Esophagus squamous epithelium (tissue), 5 donors: ENCODE measurements at regions not wholly inside any gene's neighbourhood (a gene's known extent, or its start where the extent isn't known, plus 50 kb on each side); places are given as distances from the start of the nearest gene placed in this dataset.

Experiments
- DNase-seq: peaks from one replicate; lab custom pipeline; 2025; lab: John Stamatoyannopoulos, UW
- H3K27ac ChIP-seq, 4 donors: fragments of 200-600 bp; sonication (generic); one replicate each; pipeline ENCODE4 v1.5.1; 2016 to 2019; ENCODE audit warnings: mild to moderate bottlenecking in 1 of 4
- H3K27me3 ChIP-seq, 4 donors: fragments of 200-600 bp; sonication (generic); 1 replicate in 3 of 4; 2 replicates in 1 of 4; pipeline versions ENCODE4 v1.5.1 to v1.6.0; 2017 to 2021; ENCODE audit warnings: antibody characterized with exemption in 1 of 4
- H3K36me3 ChIP-seq, 3 donors: fragments of 200-600 bp; sonication (generic); one replicate each; pipeline ENCODE4 v1.5.1; 2016 to 2019
- H3K4me1 ChIP-seq, 3 donors: fragments of 200-600 bp; sonication (generic); one replicate each; pipeline ENCODE4 v1.5.1; 2017 to 2019
- H3K4me3 ChIP-seq, 4 donors: fragments of 200-600 bp; sonication (generic); 1 replicate in 3 of 4; 2 replicates in 1 of 4; pipeline ENCODE4 v1.5.1; 2016 to 2019; ENCODE audit warnings: mild to moderate bottlenecking in 2 of 4, moderate library complexity in 1 of 4
- H3K9me3 ChIP-seq, 3 donors: fragments of 200-600 bp; sonication (generic); one replicate each; pipeline ENCODE4 v1.5.1; 2016 to 2019
- POLR2A ChIP-seq, 4 donors: fragments of 450-650 bp; IDR thresholded peaks; one replicate each; pipeline ENCODE4 v1.6.1; 2017; ENCODE audit warnings: antibody characterized with exemption in 4 of 4, mild to moderate bottlenecking in 4 of 4, moderate library complexity in 3 of 4
- WGBS, 2 donors: methylation state at CpG; one replicate each; pipeline ENCODE4 v1.1.5; 2018; 5-methylcytosine and 5-hydroxymethylcytosine counted together
- intact Hi-C: fragments of 100-400 bp; cut with DNase I; formaldehyde crosslinking; loops from one replicate; pipeline ENCODE4 v1.15.0; 2022
- TF ChIP-seq, protein P1 (sequence below), 6 experiments: fragments of 450-650 bp in 4 of 6; fragments of 200-600 bp in 2 of 6; sonication (generic) in 2 of 6; IDR thresholded peaks; one replicate each; pipeline ENCODE4 v1.5.1; 2016 to 2019; ENCODE audit warnings: antibody characterized with exemption in 6 of 6, mild to moderate bottlenecking in 4 of 6, moderate library complexity in 4 of 6
- donor health status: DM: yes; HTN: yes; CAD: no.

DNA sequence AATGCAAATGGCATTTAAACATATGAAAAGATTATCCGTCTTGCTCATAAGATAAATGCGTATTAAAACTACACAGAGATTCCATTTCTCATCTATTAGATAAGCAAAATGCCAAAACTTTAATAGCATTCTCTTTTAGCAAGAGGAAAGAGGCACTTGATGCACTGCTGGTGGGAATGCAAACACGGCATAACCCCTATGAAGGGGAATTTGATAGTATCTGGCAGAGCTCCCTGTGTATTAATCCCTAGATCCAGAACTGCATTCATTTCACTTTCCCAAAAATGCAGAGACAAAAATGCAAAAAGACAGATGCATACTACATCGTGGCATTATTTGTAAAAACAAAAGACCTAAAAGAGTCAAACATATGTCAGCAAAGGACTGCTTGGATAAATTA is 193.6 kb upstream of the STARD13 start:
- no peaks in the 10 kb centered on the region for H3K27me3 ChIP-seq
- 54 to 62% methylated on average over 4 of the region's 4 CpGs for WGBS, 2 donors
- peaks cover 0 to 11% (median 6%) of the 10 kb centered on the region in 3 donors for H3K9me3 ChIP-seq
- H3K4me3 ChIP-seq = no peak overlapping the region
- H3K4me1 ChIP-seq = no peaks in the 10 kb centered on the region
- intact Hi-C loops = no loop called here
- no peak for DNase-seq
- H3K36me3 ChIP-seq = no peaks in the 10 kb centered on the region
- no peak overlapping the region for H3K27ac ChIP-seq
- no peak for TF ChIP-seq POLR2A (IDR thresholded peaks at IDR 0.05)
- TF ChIP-seq, protein P1, sequence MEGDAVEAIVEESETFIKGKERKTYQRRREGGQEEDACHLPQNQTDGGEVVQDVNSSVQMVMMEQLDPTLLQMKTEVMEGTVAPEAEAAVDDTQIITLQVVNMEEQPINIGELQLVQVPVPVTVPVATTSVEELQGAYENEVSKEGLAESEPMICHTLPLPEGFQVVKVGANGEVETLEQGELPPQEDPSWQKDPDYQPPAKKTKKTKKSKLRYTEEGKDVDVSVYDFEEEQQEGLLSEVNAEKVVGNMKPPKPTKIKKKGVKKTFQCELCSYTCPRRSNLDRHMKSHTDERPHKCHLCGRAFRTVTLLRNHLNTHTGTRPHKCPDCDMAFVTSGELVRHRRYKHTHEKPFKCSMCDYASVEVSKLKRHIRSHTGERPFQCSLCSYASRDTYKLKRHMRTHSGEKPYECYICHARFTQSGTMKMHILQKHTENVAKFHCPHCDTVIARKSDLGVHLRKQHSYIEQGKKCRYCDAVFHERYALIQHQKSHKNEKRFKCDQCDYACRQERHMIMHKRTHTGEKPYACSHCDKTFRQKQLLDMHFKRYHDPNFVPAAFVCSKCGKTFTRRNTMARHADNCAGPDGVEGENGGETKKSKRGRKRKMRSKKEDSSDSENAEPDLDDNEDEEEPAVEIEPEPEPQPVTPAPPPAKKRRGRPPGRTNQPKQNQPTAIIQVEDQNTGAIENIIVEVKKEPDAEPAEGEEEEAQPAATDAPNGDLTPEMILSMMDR (IDR thresholded peaks at IDR 0.05) = no peak

DNA sequence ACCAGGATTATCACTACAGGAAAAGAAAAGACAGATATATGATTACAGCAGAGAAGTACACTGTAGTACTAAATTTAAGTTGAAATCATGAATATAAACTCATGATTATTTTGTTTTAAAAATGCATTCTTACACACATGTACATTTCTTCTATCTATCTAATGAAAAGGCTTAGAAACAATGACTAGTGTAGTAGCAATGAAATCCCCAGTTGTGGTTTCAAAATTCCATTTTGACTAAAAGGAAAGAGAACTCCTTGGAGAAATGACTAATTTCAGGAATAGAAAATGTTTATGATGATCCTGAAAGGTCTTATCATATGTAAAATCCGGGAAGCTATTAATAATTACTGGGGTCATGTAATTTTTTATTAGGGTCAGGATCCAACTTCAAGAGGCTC is 195.0 kb upstream of the STARD13 start:
- no peaks in the 10 kb centered on the region for H3K36me3 ChIP-seq
- no peak for DNase-seq
- H3K4me3 ChIP-seq = no peak overlapping the region
- intact Hi-C loops = no loop called here
- no peaks in the 10 kb centered on the region for H3K4me1 ChIP-seq
- TF ChIP-seq POLR2A (IDR thresholded peaks at IDR 0.05) = no peak
- H3K27ac ChIP-seq = no peak overlapping the region
- H3K27me3 ChIP-seq = no peaks in the 10 kb centered on the region
- WGBS, 2 donors = 78 to 91% methylated on average over 1 of the region's 1 CpG
- peaks cover 0 to 21% (median 6%) of the 10 kb centered on the region in 3 donors for H3K9me3 ChIP-seq

- Histone ChIP-seq H3K9me3 (peaks cover 0 to 10% (median 0%) of the 10 kb centered on the region in 3 donors), H3K36me3 (no peaks in the 10 kb centered on the region), H3K4me3 (no peak overlapping the region), H3K27ac (no peak overlapping the region), H3K27me3 (no peaks in the 10 kb centered on the region), H3K4me1 (no peaks in the 10 kb centered on the region)
- WGBS, 2 donors = 39 to 66% methylated on average over 3 of the region's 3 CpGs
- intact Hi-C loops = no loop called here
- DNase-seq = no peak
- TF ChIP-seq, protein P1 (IDR thresholded peaks at IDR 0.05) = no peak
- no peak for TF ChIP-seq POLR2A (IDR thresholded peaks at IDR 0.05)
Observed at GRCh38 chr13:33483471-33483870, 197.9 kb upstream of the STARD13 start.

DNA sequence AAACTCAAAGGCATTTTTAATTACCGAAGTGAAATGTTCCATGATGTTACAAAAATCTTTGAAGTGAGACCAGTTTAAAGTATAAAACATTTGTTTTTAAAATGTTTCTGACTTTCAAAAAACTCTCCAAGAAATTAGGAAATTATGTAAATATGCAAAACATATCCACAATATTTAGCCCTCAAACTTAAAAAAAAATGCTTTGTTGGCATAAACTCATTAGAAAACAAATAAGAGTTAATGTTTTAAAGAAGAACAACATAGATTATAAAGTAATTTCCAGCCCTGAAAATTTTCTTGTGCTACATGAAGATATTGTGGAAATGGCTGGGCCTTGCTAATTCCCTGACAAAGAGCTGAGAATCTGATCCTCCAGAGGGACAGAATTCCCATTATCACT is 199.7 kb upstream of the STARD13 start:
- Histone ChIP-seq H3K27ac (no peak overlapping the region), H3K4me1 (no peaks in the 10 kb centered on the region), H3K4me3 (no peak overlapping the region), H3K36me3 (no peaks in the 10 kb centered on the region), H3K27me3 (no peaks in the 10 kb centered on the region), H3K9me3 (peaks cover 0 to 10% (median 0%) of the 10 kb centered on the region in 3 donors)
- no peak for DNase-seq
- intact Hi-C loops = no loop called here
- WGBS, 2 donors = 86 to 93% methylated on average over 1 of the region's 1 CpG
- TF ChIP-seq POLR2A (IDR thresholded peaks at IDR 0.05) = no peak
- TF ChIP-seq, protein P1 (IDR thresholded peaks at IDR 0.05) = no peak

GRCh38 chr13:33487575-33488243 is 202.2 kb upstream of the STARD13 start:
- DNase-seq = no peak
- Histone ChIP-seq H3K4me3 (no peak overlapping the region), H3K27ac (no peak overlapping the region), H3K27me3 (no peaks in the 10 kb centered on the region), H3K4me1 (no peaks in the 10 kb centered on the region), H3K9me3 (peaks cover 0 to 10% (median 0%) of the 10 kb centered on the region in 3 donors), H3K36me3 (no peaks in the 10 kb centered on the region)
- TF ChIP-seq, protein P1 (IDR thresholded peaks at IDR 0.05) = peak in 3 of 6 experiments; percentile 23 to 49 (median 41)
- TF ChIP-seq POLR2A (IDR thresholded peaks at IDR 0.05) = no peak
- WGBS, 2 donors = 61 to 79% methylated on average over 5 of the region's 5 CpGs
- intact Hi-C loops = no loop called here
